Psoas muscle (tissue), 7 donors: ENCODE measurements at regions not wholly inside any gene's neighbourhood (a gene's known extent, or its start where the extent isn't known, plus 50 kb on each side); places are given as distances from the start of the nearest gene placed in this dataset.

Experiments
- ATAC-seq, 4 donors: fragments of 200-7000 bp; cut with Tn5 transposase; one replicate each; pipeline ENCODE4 v1.9.1; 2020; ENCODE audit warnings: moderate library complexity in 3 of 4, mild to moderate bottlenecking in 2 of 4
- DNase-seq, 2 donors: peaks; one replicate each; pipeline ENCODE4 v3.0.0-alpha.2; 2020
- H3K27ac ChIP-seq: fragments of 200-600 bp; one replicate; pipeline ENCODE4 v1.8.0; 2022
- H3K27me3 ChIP-seq, 3 donors: fragments of 200-600 bp in 1 of 3; one replicate each; pipeline versions ENCODE4 v1.6.1 to v1.8.0; 2013 to 2022; ENCODE audit warnings: low read length in 2 of 3, mild to moderate bottlenecking in 2 of 3, moderate library complexity in 1 of 3; ENCODE audit not compliant: insufficient read depth in 3 of 3
- H3K36me3 ChIP-seq, 2 donors: fragments of 200-600 bp in 1 of 2; one replicate each; pipeline versions ENCODE4 v1.6.1 to v1.8.0; 2013 to 2022; ENCODE audit warnings: low read depth in 1 of 2, mild to moderate bottlenecking in 1 of 2, moderate library complexity in 1 of 2; ENCODE audit not compliant: insufficient read depth in 1 of 2
- H3K4me1 ChIP-seq: fragments of 200-600 bp; one replicate; pipeline ENCODE4 v1.8.0; 2022
- H3K4me3 ChIP-seq: fragments of 200-600 bp; one replicate; pipeline ENCODE4 v1.8.0; 2022; ENCODE audit warnings: mild to moderate bottlenecking
- H3K9me3 ChIP-seq: fragments of 200-600 bp; one replicate; pipeline ENCODE4 v1.8.0; 2022
- WGBS, 3 donors: extraction: QIAGEN DNeasy Blood & Tissue Kit; methylation state at CpG; one replicate each; pipeline versions ENCODE4 v1.1.6 to v1.1.7; 2013; 5-methylcytosine and 5-hydroxymethylcytosine counted together
- intact Hi-C, 2 donors: fragments of 100-400 bp; cut with DNase I; formaldehyde crosslinking; loops; one replicate each; pipeline versions ENCODE4 v1.11.0 to v1.14.2; 2022
- TF ChIP-seq, protein P1 (sequence below): fragments of 200-600 bp; IDR thresholded peaks from one replicate; pipeline ENCODE4 v1.8.0; 2022; ENCODE audit warnings: antibody characterized with exemption
- donor health status: healthy with polysubstance abuse.
- donor health status: DM: no; HTN: no; CAD: no; lungs with moderate emphysema.
- donor health status: Bipolar disorder and iron deficiency.
- donor health status: healthy.
- donor health status: DM: yes; HTN: yes; CAD: no.
- donor health status: DM: no; HTN: no; CAD: no.
- donor health status: DM: yes; HTN: yes; CAD: no.

DNA sequence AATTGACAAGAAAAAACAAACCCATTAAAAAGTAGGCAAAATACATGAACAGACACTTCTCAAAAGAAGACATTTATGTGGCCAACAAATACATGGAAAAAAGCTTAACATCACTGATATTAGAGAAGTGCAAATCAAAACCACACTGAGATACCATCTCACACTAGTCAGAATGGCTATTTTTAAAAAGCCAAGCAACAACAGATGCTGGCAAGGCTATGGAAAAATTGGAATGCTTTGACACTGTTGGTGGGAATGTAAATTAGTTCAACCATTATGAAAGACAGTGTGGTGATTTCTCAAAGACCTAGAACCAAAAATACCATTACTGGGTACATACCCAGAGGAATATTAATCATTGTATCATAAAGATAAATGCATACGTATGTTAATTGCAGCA is 641.1 kb upstream of the B3GALT2 start:
- Histone ChIP-seq H3K27me3 (no peaks in the 10 kb centered on the region), H3K9me3 (peaks cover 12% of the 10 kb centered on the region), H3K4me1 (no peaks in the 10 kb centered on the region), H3K4me3 (no peak overlapping the region), H3K27ac (no peak overlapping the region), H3K36me3 (no peaks in the 10 kb centered on the region)
- TF ChIP-seq, protein P1, sequence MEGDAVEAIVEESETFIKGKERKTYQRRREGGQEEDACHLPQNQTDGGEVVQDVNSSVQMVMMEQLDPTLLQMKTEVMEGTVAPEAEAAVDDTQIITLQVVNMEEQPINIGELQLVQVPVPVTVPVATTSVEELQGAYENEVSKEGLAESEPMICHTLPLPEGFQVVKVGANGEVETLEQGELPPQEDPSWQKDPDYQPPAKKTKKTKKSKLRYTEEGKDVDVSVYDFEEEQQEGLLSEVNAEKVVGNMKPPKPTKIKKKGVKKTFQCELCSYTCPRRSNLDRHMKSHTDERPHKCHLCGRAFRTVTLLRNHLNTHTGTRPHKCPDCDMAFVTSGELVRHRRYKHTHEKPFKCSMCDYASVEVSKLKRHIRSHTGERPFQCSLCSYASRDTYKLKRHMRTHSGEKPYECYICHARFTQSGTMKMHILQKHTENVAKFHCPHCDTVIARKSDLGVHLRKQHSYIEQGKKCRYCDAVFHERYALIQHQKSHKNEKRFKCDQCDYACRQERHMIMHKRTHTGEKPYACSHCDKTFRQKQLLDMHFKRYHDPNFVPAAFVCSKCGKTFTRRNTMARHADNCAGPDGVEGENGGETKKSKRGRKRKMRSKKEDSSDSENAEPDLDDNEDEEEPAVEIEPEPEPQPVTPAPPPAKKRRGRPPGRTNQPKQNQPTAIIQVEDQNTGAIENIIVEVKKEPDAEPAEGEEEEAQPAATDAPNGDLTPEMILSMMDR: no peak
- DNase-seq: no peak
- WGBS, 3 donors: 90 to 95% (median 95%) methylated on average over 1 of the region's 1 CpG
- no peak for ATAC-seq
- intact Hi-C loops: no loop called here

DNA sequence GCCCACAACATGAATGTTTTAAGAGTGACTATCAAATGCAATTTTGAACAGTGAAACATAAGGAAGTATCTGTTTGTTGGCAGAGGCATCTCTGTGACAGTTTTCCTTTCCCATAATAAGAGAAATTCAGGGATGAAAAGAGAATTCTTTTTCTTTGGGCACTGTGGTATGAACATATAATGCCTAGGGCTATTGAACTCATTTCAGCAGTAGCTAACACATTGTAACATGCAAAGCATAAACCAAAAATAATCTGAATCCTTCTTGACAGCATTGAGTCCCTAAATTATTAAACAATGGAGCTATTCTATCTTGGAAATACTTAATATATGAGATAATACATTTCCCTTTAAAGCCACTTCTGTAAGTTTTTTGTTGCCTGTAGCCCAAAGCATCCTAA is 633.0 kb upstream of the B3GALT2 start:
- intact Hi-C loops: no loop called here
- ATAC-seq (no peak), DNase-seq (no peak)
- H3K27me3 ChIP-seq: no peaks in the 10 kb centered on the region
- TF ChIP-seq, protein P1: no peak
- H3K36me3 ChIP-seq: no peaks in the 10 kb centered on the region
- H3K9me3 ChIP-seq: no peaks in the 10 kb centered on the region
- H3K4me1 ChIP-seq: no peaks in the 10 kb centered on the region
- no peak overlapping the region for H3K4me3 ChIP-seq
- H3K27ac ChIP-seq: no peak overlapping the region

DNA sequence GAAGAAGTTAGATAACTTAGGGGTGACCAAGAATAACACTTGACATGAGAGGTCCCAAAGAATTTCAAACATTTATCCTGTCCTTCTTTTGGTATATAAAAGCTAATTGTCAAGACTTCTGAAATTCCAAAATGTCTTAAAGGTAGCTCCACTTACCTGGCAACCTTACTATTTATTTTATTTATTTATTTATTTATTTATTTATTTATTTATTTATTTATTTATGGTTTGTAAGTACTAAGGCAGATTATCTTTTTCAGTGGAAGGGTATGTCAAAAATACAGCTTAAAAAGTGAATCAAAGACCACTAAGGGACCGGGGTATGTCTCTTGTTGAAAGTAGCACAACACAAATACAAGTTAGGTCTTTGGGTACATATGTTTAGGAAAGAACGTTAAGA is 620.8 kb upstream of the B3GALT2 start:
- 53 to 58% (median 55%) methylated on average over 2 of the region's 2 CpGs for WGBS, 3 donors

DNA sequence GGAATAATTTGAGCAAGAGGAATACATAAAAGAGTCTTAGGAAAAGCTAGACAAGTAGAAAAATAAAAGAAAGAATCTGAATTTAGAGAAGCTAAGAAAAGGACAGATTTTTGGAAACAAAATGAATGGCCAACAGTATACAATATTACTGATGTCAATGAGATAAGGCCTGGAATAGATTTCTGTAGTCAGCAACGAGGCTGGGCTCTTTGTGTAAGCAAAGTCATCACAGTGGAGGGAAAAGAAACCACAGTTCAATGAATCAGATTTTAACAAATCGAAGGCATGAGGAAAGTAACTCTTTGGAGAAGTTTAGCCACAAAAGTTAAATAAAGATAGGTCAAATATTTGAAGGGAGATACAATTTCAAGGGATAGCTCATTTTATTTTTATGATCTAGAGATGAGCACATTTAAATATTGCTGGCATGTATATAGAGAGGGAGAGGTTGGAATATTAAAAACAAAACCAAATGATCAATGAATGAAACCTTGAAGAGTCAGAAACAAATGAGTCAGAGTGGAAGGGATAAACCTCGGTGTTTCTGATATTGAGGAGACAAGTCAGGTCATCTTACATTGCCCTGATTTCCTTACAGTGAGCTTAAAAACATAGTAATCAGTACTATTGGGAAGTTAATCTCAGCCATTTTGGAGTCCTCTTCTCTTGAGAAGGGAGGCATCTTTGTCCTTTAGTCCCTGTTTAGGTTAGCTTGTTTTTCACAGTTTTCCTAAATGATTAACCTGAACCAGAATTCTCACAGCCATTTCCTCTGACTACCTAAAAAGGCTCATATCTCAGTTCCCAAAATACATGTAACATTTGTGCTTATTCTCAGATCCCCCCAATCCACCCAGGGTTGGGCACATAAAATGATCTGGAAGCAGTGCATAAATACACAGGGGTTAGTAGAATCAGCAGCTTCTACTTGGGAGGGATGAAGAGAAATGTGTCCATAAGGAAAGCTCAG is 620.0 kb upstream of the B3GALT2 start:
- WGBS, 3 donors: 67 to 72% (median 71%) methylated on average over 3 of the region's 3 CpGs
- TF ChIP-seq, protein P1: no peak
- Histone ChIP-seq H3K4me1 (no peaks in the 10 kb centered on the region), H3K27me3 (no peaks in the 10 kb centered on the region), H3K27ac (no peak overlapping the region), H3K4me3 (no peak overlapping the region), H3K36me3 (no peaks in the 10 kb centered on the region), H3K9me3 (no peaks in the 10 kb centered on the region)
- no peak for DNase-seq
- no peak for ATAC-seq
- intact Hi-C loops: no loop called here

More for the DNA sequence above, 620.8 kb upstream of the B3GALT2 start:
- Histone ChIP-seq H3K4me1 (no peaks in the 10 kb centered on the region), H3K36me3 (no peaks in the 10 kb centered on the region), H3K27ac (no peak overlapping the region), H3K27me3 (no peaks in the 10 kb centered on the region), H3K9me3 (no peaks in the 10 kb centered on the region), H3K4me3 (no peak overlapping the region)
- intact Hi-C loops: no loop called here
- no peak for DNase-seq
- ATAC-seq: no peak
- TF ChIP-seq, protein P1: no peak
